Breast epithelium (tissue), 4 donors: ENCODE measurements at regions not wholly inside any gene's neighbourhood (a gene's known extent, or its start where the extent isn't known, plus 50 kb on each side); places are given as distances from the start of the nearest gene placed in this dataset.

Experiments used
- DNase-seq, 2 donors: peaks; one replicate each; pipeline ENCODE4 v3.0.0-alpha.2; 2019; ENCODE audit warnings: low spot score in 2 of 2
- H3K27ac ChIP-seq, 2 donors: fragments of 200-600 bp; sonication (generic) in 1 of 2; one replicate each; pipeline ENCODE4 v1.5.1; 2016 to 2019; ENCODE audit warnings: mild to moderate bottlenecking in 1 of 2
- H3K27me3 ChIP-seq, 2 donors: fragments of 200-600 bp; sonication (generic) in 1 of 2; one replicate each; pipeline versions ENCODE4 v1.5.1 to v1.6.0; 2017 to 2019; ENCODE audit warnings: control low read depth in 1 of 2, mild to moderate bottlenecking in 1 of 2
- H3K36me3 ChIP-seq: fragments of 200-600 bp; one replicate; pipeline ENCODE4 v1.5.1; 2019
- H3K4me1 ChIP-seq, 2 donors: fragments of 200-600 bp; sonication (generic); one replicate each; pipeline ENCODE4 v1.5.1; 2016 to 2019; ENCODE audit warnings: control low read depth in 1 of 2
- H3K4me3 ChIP-seq, 3 donors: fragments of 200-600 bp; sonication (generic); 1 replicate in 2 of 3; 2 replicates in 1 of 3; pipeline ENCODE4 v1.5.1; 2016 to 2019; ENCODE audit warnings: mild to moderate bottlenecking in 3 of 3, moderate library complexity in 2 of 3
- H3K9me3 ChIP-seq, 2 donors: fragments of 200-600 bp; sonication (generic) in 1 of 2; one replicate each; pipeline ENCODE4 v1.5.1; 2016 to 2019; ENCODE audit warnings: control low read depth in 1 of 2
- CTCF ChIP-seq, 3 donors: fragments of 450-650 bp; IDR thresholded peaks; one replicate each; pipeline ENCODE4 v1.5.1; 2016 to 2017; ENCODE audit warnings: antibody characterized with exemption in 3 of 3, mild to moderate bottlenecking in 3 of 3, moderate library complexity in 3 of 3
- POLR2A ChIP-seq: fragments of 450-650 bp; IDR thresholded peaks from one replicate; pipeline ENCODE4 v1.6.1; 2016; ENCODE audit warnings: antibody characterized with exemption, mild to moderate bottlenecking, moderate library complexity
- POLR2AphosphoS5 ChIP-seq, 3 donors: sonication (generic); formaldehyde crosslinking; IDR thresholded peaks; one replicate each; pipeline ENCODE4 v1.6.1; 2017; ENCODE audit warnings: antibody characterized with exemption in 3 of 3
- intact Hi-C: fragments of 100-400 bp; cut with DNase I; formaldehyde crosslinking; loops from one replicate; pipeline ENCODE4 v1.15.1; 2023; ENCODE audit warnings: low total_unique reads

GRCh38 chr10:6667150-6667549, 87.1 kb upstream of the PRKCQ start:
- Histone ChIP-seq H3K27me3 (peaks cover 0 to 10% of the 10 kb centered on the region in 2 donors), H3K27ac (no peak overlapping the region), H3K4me1 (no peaks in the 10 kb centered on the region), H3K4me3 (no peak overlapping the region), H3K36me3 (no peaks in the 10 kb centered on the region), H3K9me3 (no peaks in the 10 kb centered on the region)
- TF ChIP-seq POLR2A (no peak), POLR2AphosphoS5 (IDR thresholded peaks at IDR 0.05) (no peak), CTCF (IDR thresholded peaks at IDR 0.05) (no peak)
- no peak for DNase-seq
- intact Hi-C loops: no loop called here

- Histone ChIP-seq H3K4me1 (no peaks in the 10 kb centered on the region), H3K27me3 (peaks cover 0 to 10% of the 10 kb centered on the region in 2 donors), H3K36me3 (no peaks in the 10 kb centered on the region), H3K9me3 (no peaks in the 10 kb centered on the region), H3K27ac (no peak overlapping the region), H3K4me3 (no peak overlapping the region)
- intact Hi-C loops: no loop called here
- TF ChIP-seq CTCF (IDR thresholded peaks at IDR 0.05) (no peak), POLR2AphosphoS5 (IDR thresholded peaks at IDR 0.05) (no peak), POLR2A (no peak)
- no peak for DNase-seq
Measured at GRCh38 chr10:6665847-6666246, 85.8 kb upstream of the PRKCQ start.

- TF ChIP-seq POLR2A (no peak), POLR2AphosphoS5 (IDR thresholded peaks at IDR 0.05) (no peak), CTCF (IDR thresholded peaks at IDR 0.05) (no peak)
- H3K36me3 ChIP-seq: no peaks in the 10 kb centered on the region
- no peaks in the 10 kb centered on the region for H3K4me1 ChIP-seq
- H3K9me3 ChIP-seq: no peaks in the 10 kb centered on the region
- intact Hi-C loops: no loop called here
- no peak overlapping the region for H3K4me3 ChIP-seq
- no peak overlapping the region for H3K27ac ChIP-seq
- no peak for DNase-seq
- H3K27me3 ChIP-seq: no peaks in the 10 kb centered on the region
Measured at GRCh38 chr10:6660460-6660859, 80.4 kb upstream of the PRKCQ start.

GRCh38 chr10:6659451-6659850, 79.4 kb upstream of the PRKCQ start:
- no peak for TF ChIP-seq CTCF (IDR thresholded peaks at IDR 0.05)

GRCh38 chr10:6657669-6658068, 77.6 kb upstream of the PRKCQ start:
- intact Hi-C loops: loop anchor here (2.0 kb wide), 1 partner anchor 69 kb away; no protein-coding TSS in a partner anchor
- H3K27me3 ChIP-seq: no peaks in the 10 kb centered on the region

More at GRCh38 chr10:6659451-6659850, 79.4 kb upstream of the PRKCQ start:
- Histone ChIP-seq H3K4me3 (no peak overlapping the region), H3K9me3 (no peaks in the 10 kb centered on the region), H3K4me1 (no peaks in the 10 kb centered on the region), H3K27me3 (no peaks in the 10 kb centered on the region), H3K36me3 (no peaks in the 10 kb centered on the region), H3K27ac (no peak overlapping the region)
- intact Hi-C loops: loop anchor here (2.0 kb wide), 1 partner anchor 67 kb away; no protein-coding TSS in a partner anchor
- no peak for DNase-seq

More at GRCh38 chr10:6657669-6658068, 77.6 kb upstream of the PRKCQ start:
- Histone ChIP-seq H3K4me1 (no peaks in the 10 kb centered on the region), H3K9me3 (no peaks in the 10 kb centered on the region), H3K27ac (no peak overlapping the region), H3K36me3 (no peaks in the 10 kb centered on the region), H3K4me3 (no peak overlapping the region)
- DNase-seq: no peak
- TF ChIP-seq CTCF (IDR thresholded peaks at IDR 0.05): no peak
- TF ChIP-seq POLR2AphosphoS5 (IDR thresholded peaks at IDR 0.05): no peak
- TF ChIP-seq POLR2A: no peak
